ENCODE measurements at regions not wholly inside any gene's neighbourhood (a gene's known extent, or its start where the extent isn't known, plus 50 kb on each side); places are given as distances from the start of the nearest gene placed in this dataset.

DNA sequence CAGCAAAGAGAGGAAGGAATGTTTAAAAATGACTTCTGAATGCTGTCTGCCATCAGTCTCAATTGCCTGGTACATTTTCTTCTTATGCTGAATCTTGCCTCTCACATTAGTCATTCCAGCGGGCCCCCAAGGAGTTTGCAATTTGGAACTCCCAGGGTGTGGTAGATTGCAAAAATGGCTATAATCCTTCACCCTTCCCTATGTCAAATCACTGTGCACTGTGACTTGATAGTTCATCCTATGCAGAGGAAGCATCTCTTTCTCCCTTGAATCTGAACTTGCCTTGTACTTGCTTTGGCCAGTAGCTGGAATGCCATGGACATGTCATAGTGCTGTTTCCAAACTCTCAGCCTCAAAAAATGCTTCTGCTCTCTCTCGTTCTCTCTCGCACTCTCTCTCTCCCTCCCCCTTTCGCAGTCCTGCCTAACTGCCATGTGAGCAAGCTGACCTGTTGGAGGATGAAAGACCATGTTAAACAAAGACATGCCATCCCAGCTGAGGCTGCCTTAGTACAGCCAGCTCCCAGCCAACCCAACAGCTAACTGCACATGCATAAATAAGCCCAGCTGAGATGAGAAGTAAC is 284.0 kb upstream of the TLE4 start:
- Mint-ChIP-seq H3K27me3 (no peaks in the 10 kb centered on the region), H3K9me3 (no peaks in the 10 kb centered on the region), H3K4me3 (no peak overlapping the region), H3K27ac (no peak overlapping the region), H3K36me3 (ENCODE audit: low read depth) (no peaks in the 10 kb centered on the region), H3K4me1 (no peaks in the 10 kb centered on the region)
- POLR2A ChIA-PET, result no interaction called here
- CTCF ChIA-PET, result no interaction called here
- ATAC-seq (ENCODE audit: low read depth) (no peak), DNase-seq (no peak)
- intact Hi-C loops (cut with micrococcal nuclease), result no loop called here
- TF ChIP-seq, protein P1, sequence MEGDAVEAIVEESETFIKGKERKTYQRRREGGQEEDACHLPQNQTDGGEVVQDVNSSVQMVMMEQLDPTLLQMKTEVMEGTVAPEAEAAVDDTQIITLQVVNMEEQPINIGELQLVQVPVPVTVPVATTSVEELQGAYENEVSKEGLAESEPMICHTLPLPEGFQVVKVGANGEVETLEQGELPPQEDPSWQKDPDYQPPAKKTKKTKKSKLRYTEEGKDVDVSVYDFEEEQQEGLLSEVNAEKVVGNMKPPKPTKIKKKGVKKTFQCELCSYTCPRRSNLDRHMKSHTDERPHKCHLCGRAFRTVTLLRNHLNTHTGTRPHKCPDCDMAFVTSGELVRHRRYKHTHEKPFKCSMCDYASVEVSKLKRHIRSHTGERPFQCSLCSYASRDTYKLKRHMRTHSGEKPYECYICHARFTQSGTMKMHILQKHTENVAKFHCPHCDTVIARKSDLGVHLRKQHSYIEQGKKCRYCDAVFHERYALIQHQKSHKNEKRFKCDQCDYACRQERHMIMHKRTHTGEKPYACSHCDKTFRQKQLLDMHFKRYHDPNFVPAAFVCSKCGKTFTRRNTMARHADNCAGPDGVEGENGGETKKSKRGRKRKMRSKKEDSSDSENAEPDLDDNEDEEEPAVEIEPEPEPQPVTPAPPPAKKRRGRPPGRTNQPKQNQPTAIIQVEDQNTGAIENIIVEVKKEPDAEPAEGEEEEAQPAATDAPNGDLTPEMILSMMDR (IDR thresholded peaks at IDR 0.05), result no peak

DNA sequence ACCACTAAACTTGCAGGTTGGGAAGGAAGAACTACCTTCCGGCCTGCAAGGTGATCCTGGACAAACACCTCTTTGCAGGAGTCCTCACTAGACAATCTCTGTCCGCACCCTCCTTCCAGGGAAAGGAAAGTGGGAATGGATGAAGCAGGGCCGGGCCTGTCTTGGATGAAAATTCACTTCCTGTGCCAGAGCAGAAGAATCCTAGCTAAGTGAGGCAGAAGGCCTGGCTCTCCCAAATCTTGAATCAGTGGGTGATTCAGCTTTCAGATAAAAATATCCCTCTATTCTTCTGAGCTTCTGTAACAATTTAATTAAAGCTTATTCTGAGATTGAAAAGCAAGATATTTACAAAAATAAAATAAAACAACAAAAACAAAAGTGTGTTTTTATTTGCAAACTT is 281.9 kb upstream of the TLE4 start:
- CTCF ChIA-PET, result no interaction called here
- ATAC-seq (ENCODE audit: low read depth), result no peak
- TF ChIP-seq, protein P1 (IDR thresholded peaks at IDR 0.05), result no peak
- no peaks in the 10 kb centered on the region for H3K36me3 Mint-ChIP-seq (ENCODE audit: low read depth)
- no peak overlapping the region for H3K27ac Mint-ChIP-seq
- H3K9me3 Mint-ChIP-seq, result no peaks in the 10 kb centered on the region
- H3K27me3 Mint-ChIP-seq, result no peaks in the 10 kb centered on the region
- intact Hi-C loops (cut with micrococcal nuclease), result no loop called here
- no peak overlapping the region for H3K4me3 Mint-ChIP-seq
- POLR2A ChIA-PET, result no interaction called here
- no peak for DNase-seq
- H3K4me1 Mint-ChIP-seq, result no peaks in the 10 kb centered on the region

DNA sequence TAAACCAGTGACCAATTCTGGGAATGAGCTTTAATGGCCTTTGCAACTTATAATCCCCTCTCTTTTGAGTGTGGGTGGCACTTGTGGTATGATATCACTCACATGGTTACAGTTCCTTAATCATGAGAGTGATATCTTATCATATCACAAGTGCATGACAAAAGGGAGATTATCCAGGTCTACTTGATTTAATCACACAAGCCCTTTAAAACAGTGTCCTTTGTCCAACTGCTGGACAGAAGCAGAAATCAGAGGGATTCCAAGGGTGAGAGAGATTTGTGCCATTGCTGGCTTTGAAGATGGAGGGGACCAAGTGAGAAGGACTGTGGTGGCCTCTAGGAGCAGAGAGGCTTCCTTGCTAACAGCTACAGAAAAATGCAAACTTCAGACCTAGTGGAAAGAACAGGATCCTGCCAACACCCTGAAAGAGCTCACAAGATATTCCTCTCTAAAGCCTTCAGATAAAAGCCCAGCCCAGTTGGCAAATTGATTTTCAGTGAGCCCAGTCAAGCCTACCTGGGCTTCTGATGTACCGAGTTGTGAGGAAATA is 279.0 kb upstream of the TLE4 start:
- ChIA-PET POLR2A (no interaction called here), CTCF (no interaction called here)
- Mint-ChIP-seq H3K4me1 (no peaks in the 10 kb centered on the region), H3K9me3 (no peaks in the 10 kb centered on the region), H3K27ac (no peak overlapping the region), H3K4me3 (no peak overlapping the region), H3K36me3 (ENCODE audit: low read depth) (no peaks in the 10 kb centered on the region), H3K27me3 (no peaks in the 10 kb centered on the region)
- TF ChIP-seq, protein P1 (IDR thresholded peaks at IDR 0.05), result no peak
- intact Hi-C loops (cut with micrococcal nuclease), result no loop called here
- ATAC-seq (ENCODE audit: low read depth) (no peak), DNase-seq (no peak)

DNA sequence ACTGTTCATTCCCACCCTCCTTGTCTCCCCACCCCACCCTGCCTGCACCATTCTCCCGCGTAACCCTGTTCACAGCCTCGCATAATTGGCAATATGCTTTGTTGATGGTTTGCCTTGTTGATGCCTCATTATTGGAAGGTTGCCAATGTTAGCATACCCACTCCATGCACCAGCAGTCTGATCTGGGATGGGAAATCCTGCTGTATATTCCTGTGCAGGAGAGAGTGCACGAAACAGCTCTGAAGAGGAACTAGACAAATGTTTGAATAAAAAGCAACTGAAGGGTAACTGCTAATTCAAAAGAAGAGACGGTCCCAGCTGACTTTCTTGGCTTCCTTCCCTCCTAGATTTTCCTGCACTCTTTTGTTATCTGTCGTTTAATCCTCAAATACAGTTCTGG is 271.7 kb upstream of the TLE4 start:
- TF ChIP-seq, protein P1 (IDR thresholded peaks at IDR 0.05), result no peak
- DNase-seq, result no peak
- intact Hi-C loops (cut with micrococcal nuclease), result no loop called here
- no peak overlapping the region for H3K27ac Mint-ChIP-seq
- no peaks in the 10 kb centered on the region for H3K36me3 Mint-ChIP-seq (ENCODE audit: low read depth)
- no peaks in the 10 kb centered on the region for H3K4me1 Mint-ChIP-seq
- ChIA-PET CTCF (no interaction called here), POLR2A (no interaction called here)
- ATAC-seq (ENCODE audit: low read depth), result no peak
- peaks cover 2% of the 10 kb centered on the region for H3K27me3 Mint-ChIP-seq
- H3K4me3 Mint-ChIP-seq, result no peak overlapping the region
- no peaks in the 10 kb centered on the region for H3K9me3 Mint-ChIP-seq

DNA sequence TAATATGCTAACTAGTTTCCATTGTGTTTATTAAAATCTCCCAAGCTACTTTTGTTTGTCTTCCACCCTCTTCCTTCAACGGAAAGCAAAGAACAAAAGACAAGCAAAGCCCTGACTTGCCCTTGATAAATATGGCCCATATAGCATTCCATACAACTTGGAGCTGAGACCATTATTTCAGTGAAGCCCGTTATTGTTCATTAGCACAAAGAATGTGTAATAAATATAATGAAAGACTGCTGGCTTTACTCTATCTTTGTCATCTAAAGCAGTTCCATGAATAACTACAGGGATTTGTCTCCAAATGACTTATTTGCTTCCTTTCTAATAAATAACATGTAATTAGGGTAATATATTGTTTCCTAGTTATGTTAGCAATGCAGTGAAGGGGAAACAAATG is 270.7 kb upstream of the TLE4 start:
- Mint-ChIP-seq H3K4me1 (no peaks in the 10 kb centered on the region), H3K27ac (no peak overlapping the region), H3K4me3 (no peak overlapping the region), H3K27me3 (peaks cover 2% of the 10 kb centered on the region), H3K9me3 (no peaks in the 10 kb centered on the region), H3K36me3 (ENCODE audit: low read depth) (no peaks in the 10 kb centered on the region)
- ChIA-PET CTCF (no interaction called here), POLR2A (no interaction called here)
- ATAC-seq (ENCODE audit: low read depth) (no peak), DNase-seq (no peak)
- intact Hi-C loops (cut with micrococcal nuclease), result no loop called here
- TF ChIP-seq, protein P1 (IDR thresholded peaks at IDR 0.05), result no peak
